ENCODE measurements at regions not wholly inside any gene's neighbourhood (a gene's known extent, or its start where the extent isn't known, plus 50 kb on each side); places are given as distances from the start of the nearest gene placed in this dataset.

DNA sequence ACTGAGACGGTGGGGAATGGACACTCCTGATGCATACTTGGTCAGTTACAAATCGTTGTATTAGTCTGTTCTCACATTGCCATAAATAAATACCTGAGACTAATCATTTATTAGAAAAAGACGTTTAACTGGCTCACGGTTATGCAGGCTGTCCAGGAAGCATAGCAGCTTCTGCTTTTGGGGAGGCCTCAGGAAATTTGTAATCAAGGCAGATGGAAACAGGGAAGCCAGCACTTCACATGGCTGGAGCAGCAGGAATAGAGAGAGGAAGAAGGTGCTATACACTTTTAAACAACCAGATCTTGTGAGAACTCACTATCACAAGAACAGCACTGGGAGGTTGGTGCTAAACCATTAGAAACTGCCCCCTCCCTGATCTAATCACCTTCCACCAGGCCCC lies 418.2 kb downstream of the FLRT2 start:
- TF ChIP-seq MYC (IDR thresholded peaks at IDR 0.05; ENCODE audit: low read depth, low read length) (no peak), POLR2A (IDR thresholded peaks at IDR 0.05; ENCODE audit: extremely low read depth, insufficient read length) (no peak)
- TF ChIP-seq, protein P1, sequence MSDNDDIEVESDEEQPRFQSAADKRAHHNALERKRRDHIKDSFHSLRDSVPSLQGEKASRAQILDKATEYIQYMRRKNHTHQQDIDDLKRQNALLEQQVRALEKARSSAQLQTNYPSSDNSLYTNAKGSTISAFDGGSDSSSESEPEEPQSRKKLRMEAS (IDR thresholded peaks at IDR 0.05; ENCODE audit: low read depth, low read length): no peak
- TF ChIP-seq, protein P2, sequence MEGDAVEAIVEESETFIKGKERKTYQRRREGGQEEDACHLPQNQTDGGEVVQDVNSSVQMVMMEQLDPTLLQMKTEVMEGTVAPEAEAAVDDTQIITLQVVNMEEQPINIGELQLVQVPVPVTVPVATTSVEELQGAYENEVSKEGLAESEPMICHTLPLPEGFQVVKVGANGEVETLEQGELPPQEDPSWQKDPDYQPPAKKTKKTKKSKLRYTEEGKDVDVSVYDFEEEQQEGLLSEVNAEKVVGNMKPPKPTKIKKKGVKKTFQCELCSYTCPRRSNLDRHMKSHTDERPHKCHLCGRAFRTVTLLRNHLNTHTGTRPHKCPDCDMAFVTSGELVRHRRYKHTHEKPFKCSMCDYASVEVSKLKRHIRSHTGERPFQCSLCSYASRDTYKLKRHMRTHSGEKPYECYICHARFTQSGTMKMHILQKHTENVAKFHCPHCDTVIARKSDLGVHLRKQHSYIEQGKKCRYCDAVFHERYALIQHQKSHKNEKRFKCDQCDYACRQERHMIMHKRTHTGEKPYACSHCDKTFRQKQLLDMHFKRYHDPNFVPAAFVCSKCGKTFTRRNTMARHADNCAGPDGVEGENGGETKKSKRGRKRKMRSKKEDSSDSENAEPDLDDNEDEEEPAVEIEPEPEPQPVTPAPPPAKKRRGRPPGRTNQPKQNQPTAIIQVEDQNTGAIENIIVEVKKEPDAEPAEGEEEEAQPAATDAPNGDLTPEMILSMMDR (IDR thresholded peaks at IDR 0.05; ENCODE audit: low read depth, low read length): no peak
- DNase-seq (ENCODE audit: low read depth): peak; percentile 2
- H3K4me3 ChIP-seq (ENCODE audit: low read depth, low read length): no peak overlapping the region

DNA sequence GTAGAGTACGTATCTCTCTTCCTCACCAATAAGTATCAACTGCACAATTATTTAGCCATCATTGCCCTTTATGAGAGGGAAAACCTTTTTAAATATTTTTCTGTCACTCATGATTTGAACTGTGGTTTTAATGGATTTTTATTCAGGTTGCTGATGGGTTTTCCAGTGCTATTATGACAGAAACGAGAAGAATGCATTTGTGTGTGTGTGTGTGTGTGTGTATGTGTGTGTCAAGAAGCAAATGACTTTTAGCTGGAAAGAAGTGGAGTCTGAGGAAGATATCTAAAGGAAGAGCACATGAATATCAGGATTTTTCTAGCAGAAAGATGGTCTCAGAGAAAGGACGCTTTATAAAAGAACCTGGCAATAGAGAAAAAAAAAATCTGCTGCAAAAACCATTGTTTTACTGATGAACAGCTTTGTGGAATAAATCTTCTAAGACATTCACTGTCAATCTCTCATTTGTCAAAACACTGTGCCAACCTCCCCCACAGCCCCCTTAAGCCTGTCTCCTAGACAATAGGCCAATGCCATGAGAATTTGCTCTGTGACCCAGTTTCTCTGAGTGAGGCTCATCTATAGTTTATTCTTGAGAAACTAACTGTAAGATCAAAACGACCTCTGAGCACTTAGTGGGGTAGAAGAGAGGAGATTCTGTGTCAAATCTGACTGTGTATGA lies 417.7 kb downstream of the FLRT2 start:
- TF ChIP-seq, protein P1 (IDR thresholded peaks at IDR 0.05; ENCODE audit: low read depth, low read length): no peak
- TF ChIP-seq, protein P2 (IDR thresholded peaks at IDR 0.05; ENCODE audit: low read depth, low read length): no peak
- TF ChIP-seq POLR2A (IDR thresholded peaks at IDR 0.05; ENCODE audit: extremely low read depth, insufficient read length): no peak
- TF ChIP-seq MYC (IDR thresholded peaks at IDR 0.05; ENCODE audit: low read depth, low read length): no peak
- no peak for DNase-seq (ENCODE audit: low read depth)
- no peak overlapping the region for H3K4me3 ChIP-seq (ENCODE audit: low read depth, low read length)

DNA sequence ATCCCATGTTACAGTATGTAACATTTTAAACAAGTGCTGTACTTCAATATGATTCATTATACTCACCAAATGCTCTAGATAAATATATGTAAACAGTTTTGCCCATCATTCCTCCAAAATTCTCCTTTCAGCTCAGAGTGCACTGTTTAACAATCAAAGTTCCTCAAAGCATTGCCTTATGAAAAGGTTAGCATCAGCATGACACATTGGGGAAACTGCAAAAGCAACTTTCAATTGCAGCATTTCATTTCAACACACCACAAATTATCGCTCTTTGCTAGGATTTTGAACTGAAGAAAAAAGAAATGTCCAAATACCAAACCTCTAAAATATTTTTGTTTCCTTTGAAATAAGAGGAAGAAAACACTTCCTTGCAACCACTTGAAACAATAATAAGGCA lies 413.2 kb downstream of the FLRT2 start:
- H3K4me3 ChIP-seq (ENCODE audit: low read depth, low read length): no peak overlapping the region
- DNase-seq (ENCODE audit: low read depth): no peak
- no peak for TF ChIP-seq POLR2A (IDR thresholded peaks at IDR 0.05; ENCODE audit: extremely low read depth, insufficient read length)
- TF ChIP-seq MYC (IDR thresholded peaks at IDR 0.05; ENCODE audit: low read depth, low read length): no peak
- TF ChIP-seq, protein P2 (IDR thresholded peaks at IDR 0.05; ENCODE audit: low read depth, low read length): no peak
- TF ChIP-seq, protein P1 (IDR thresholded peaks at IDR 0.05; ENCODE audit: low read depth, low read length): no peak

DNA sequence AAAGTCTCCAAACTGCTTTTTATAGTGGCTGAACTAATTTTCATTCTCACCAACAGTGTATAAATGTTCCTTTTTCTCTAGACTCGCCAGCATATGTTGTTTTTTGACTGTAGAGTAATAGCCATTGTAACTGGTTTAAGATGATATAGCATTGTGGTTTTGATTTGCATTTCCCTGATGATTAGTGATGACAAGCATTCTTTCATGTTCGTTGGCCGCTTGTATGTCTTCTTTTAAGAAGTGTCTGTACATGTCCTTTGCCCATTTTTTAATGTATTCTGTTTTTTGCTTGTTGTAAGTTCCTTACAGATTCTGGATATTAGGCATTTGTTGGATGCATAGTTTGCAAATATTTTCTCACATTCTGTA lies 404.9 kb downstream of the FLRT2 start:
- DNase-seq (ENCODE audit: low read depth): peak; percentile 16
- no peak for TF ChIP-seq MYC (IDR thresholded peaks at IDR 0.05; ENCODE audit: low read depth, low read length)
- TF ChIP-seq, protein P2 (IDR thresholded peaks at IDR 0.05; ENCODE audit: low read depth, low read length): no peak
- TF ChIP-seq, protein P1 (IDR thresholded peaks at IDR 0.05; ENCODE audit: low read depth, low read length): no peak
- TF ChIP-seq POLR2A (IDR thresholded peaks at IDR 0.05; ENCODE audit: extremely low read depth, insufficient read length): no peak
- peak overlapping the region; percentile 68 for H3K4me3 ChIP-seq (ENCODE audit: low read depth, low read length)

DNA sequence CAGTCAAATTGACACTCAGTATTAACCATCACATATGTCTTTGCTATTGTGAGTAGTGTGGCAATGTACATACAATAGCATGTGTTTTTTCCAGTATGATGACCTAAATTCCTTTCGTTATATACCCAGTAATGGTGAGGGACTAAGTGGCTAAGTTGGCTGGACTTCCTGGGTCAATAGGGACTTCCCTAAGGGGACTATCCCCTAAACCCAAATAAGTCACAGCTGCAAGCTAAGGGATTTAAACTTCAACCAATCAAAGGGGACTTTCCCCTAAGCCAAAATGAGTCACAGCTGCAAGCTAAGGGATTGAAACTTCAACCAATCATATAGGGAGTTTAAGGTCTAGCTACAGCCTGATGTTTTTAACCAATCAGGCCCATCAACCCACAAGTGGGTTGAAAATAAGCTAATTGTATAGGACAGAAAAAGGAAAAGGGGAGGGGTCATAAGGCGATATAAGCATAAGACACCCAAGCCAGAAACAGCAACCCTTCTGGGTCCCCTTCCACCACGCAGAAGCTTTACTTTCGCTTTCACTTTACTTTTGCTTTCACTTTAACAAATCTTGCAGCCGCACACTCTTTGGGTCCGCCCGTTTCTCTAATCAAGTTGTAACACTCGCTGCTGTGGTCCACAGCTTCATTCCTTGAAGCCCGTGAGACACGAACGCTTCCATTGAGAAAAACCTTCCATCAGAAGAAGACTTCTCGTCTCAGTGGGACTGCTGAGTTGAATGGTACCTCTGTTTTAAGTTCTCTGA lies 404.4 kb downstream of the FLRT2 start:
- DNase-seq (ENCODE audit: low read depth): peak; percentile 73
- TF ChIP-seq, protein P2 (IDR thresholded peaks at IDR 0.05; ENCODE audit: low read depth, low read length): no peak
- TF ChIP-seq POLR2A (IDR thresholded peaks at IDR 0.05; ENCODE audit: extremely low read depth, insufficient read length) (no peak), MYC (IDR thresholded peaks at IDR 0.05; ENCODE audit: low read depth, low read length) (no peak)
- TF ChIP-seq, protein P1 (IDR thresholded peaks at IDR 0.05; ENCODE audit: low read depth, low read length): no peak
- peak overlapping the region; percentile 68 for H3K4me3 ChIP-seq (ENCODE audit: low read depth, low read length)

All from NB4 (cell line).